Ishikawa (cell line): ENCODE measurements at regions not wholly inside any gene's neighbourhood (a gene's known extent, or its start where the extent isn't known, plus 50 kb on each side); places are given as distances from the start of the nearest gene placed in this dataset.

Experiments used
- CEBPB ChIP-seq: IDR thresholded peaks from 2 replicates; pipeline ENCODE4 v1.6.1; 2012
- CREB1 ChIP-seq: IDR thresholded peaks from 2 replicates; pipeline ENCODE4 v1.6.1; 2012; ENCODE audit warnings: low read depth
- EGR1 ChIP-seq: IDR thresholded peaks from 2 replicates; pipeline ENCODE4 v1.6.1; 2012
- EP300 ChIP-seq: IDR thresholded peaks from 2 replicates; pipeline ENCODE4 v1.6.1; 2012; ENCODE audit warnings: borderline replicate concordance
- FOXM1 ChIP-seq: IDR thresholded peaks from 2 replicates; pipeline ENCODE4 v1.6.1; 2012; ENCODE audit warnings: low read depth, borderline replicate concordance
- MAX ChIP-seq: IDR thresholded peaks from 2 replicates; pipeline ENCODE4 v1.6.1; 2012
- NFIC ChIP-seq: IDR thresholded peaks from 2 replicates; pipeline ENCODE4 v1.6.1; 2012
- RAD21 ChIP-seq: IDR thresholded peaks from 2 replicates; pipeline ENCODE4 v1.6.1; 2012; ENCODE audit warnings: low read depth
- REST ChIP-seq: IDR thresholded peaks from 2 replicates; pipeline ENCODE4 v1.6.1; 2012; ENCODE audit warnings: low read depth, mild to moderate bottlenecking
- TAF1 ChIP-seq: IDR thresholded peaks from 2 replicates; pipeline ENCODE4 v1.6.1; 2012; ENCODE audit warnings: low read depth, mild to moderate bottlenecking
- TCF12 ChIP-seq: IDR thresholded peaks from 2 replicates; pipeline ENCODE4 v1.6.1; 2012; ENCODE audit warnings: low read depth
- TEAD4 ChIP-seq: IDR thresholded peaks from 2 replicates; pipeline ENCODE4 v1.6.1; 2012
- USF1 ChIP-seq: IDR thresholded peaks from 2 replicates; pipeline ENCODE4 v1.6.1; 2012
- YY1 ChIP-seq: IDR thresholded peaks from 2 replicates; pipeline ENCODE4 v1.6.1; 2012; ENCODE audit warnings: low read depth
- ZBTB7A ChIP-seq: IDR thresholded peaks from 2 replicates; pipeline ENCODE4 v1.6.1; 2012; ENCODE audit warnings: low read depth

GRCh38 chr2:142796588-142796987, 80.9 kb upstream of the KYNU start:
- no peak for TF ChIP-seq EP300
- no peak for TF ChIP-seq ZBTB7A
- TF ChIP-seq MAX, result no peak
- no peak for TF ChIP-seq YY1
- no peak for TF ChIP-seq TEAD4
- TF ChIP-seq USF1, result no peak
- TF ChIP-seq CEBPB, result no peak
- TF ChIP-seq NFIC, result no peak
- no peak for TF ChIP-seq EGR1

- TF ChIP-seq EGR1 (no peak), CREB1 (no peak), REST (no peak), CEBPB (no peak), EP300 (no peak), USF1 (no peak), FOXM1 (no peak), TCF12 (no peak), TAF1 (no peak), RAD21 (no peak), ZBTB7A (no peak), TEAD4 (no peak), NFIC (no peak), MAX (no peak), YY1 (no peak)
These were observed 81.3 kb upstream of the KYNU start for GRCh38 chr2:142796161-142796560.

- TF ChIP-seq EP300, result no peak
- no peak for TF ChIP-seq RAD21
- no peak for TF ChIP-seq YY1
These were observed 82.6 kb upstream of the KYNU start for GRCh38 chr2:142794850-142795249.

GRCh38 chr2:142791335-142791734, 86.1 kb upstream of the KYNU start:
- TF ChIP-seq CEBPB, result no peak

- TF ChIP-seq ZBTB7A (no peak), RAD21 (no peak), TAF1 (no peak)
These were observed 90.4 kb upstream of the KYNU start for GRCh38 chr2:142786918-142787702.

- no peak for TF ChIP-seq TEAD4
- no peak for TF ChIP-seq CREB1
- TF ChIP-seq CEBPB, result no peak
- no peak for TF ChIP-seq REST
- TF ChIP-seq EP300, result no peak
- TF ChIP-seq EGR1, result no peak
- TF ChIP-seq YY1, result no peak
- TF ChIP-seq TAF1, result no peak
These were observed 94.5 kb upstream of the KYNU start for GRCh38 chr2:142782942-142783443.

GRCh38 chr2:142781146-142781545, 96.3 kb upstream of the KYNU start:
- TF ChIP-seq ZBTB7A (no peak), MAX (no peak), TEAD4 (no peak)
